MM.1S (cell line): ENCODE measurements at regions not wholly inside any gene's neighbourhood (a gene's known extent, or its start where the extent isn't known, plus 50 kb on each side); places are given as distances from the start of the nearest gene placed in this dataset.
"Not testable (repeated sequence)": the region's sequence is repeated elsewhere in the genome, so short reads cannot be mapped to it uniquely, and the experiment has no call there.

ENCODE experiments used
- DNase-seq: peaks from one replicate; pipeline ENCODE4 v3.0.0-alpha.2; 2015
- H2AFZ ChIP-seq: fragments of 300-600 bp; sonication (generic); 2 replicates; pipeline ENCODE4 v1.6.0; 2016; ENCODE audit warnings: antibody characterized with exemption, low read length
- H3F3A ChIP-seq: fragments of 300-600 bp; sonication (generic); 2 replicates; pipeline ENCODE4 v1.6.1; 2016; ENCODE audit warnings: mild to moderate bottlenecking, antibody characterized with exemption, low read length, moderate library complexity, mixed read lengths; ENCODE audit not compliant: insufficient read depth
- H3K27ac ChIP-seq: fragments of 300-600 bp; sonication (generic); 2 replicates; pipeline ENCODE4 v1.5.1; 2016; ENCODE audit warnings: mild to moderate bottlenecking, low read length
- H3K27me3 ChIP-seq: fragments of 300-600 bp; sonication (generic); replicated peaks from 2 replicates; pipeline ENCODE4 v1.6.0; 2016; ENCODE audit warnings: low read length; ENCODE audit not compliant: insufficient read depth
- H3K36me3 ChIP-seq: fragments of 300-600 bp; sonication (generic); replicated peaks from 2 replicates; pipeline ENCODE4 v1.6.1; 2016; ENCODE audit warnings: mild to moderate bottlenecking, low read length, mixed read lengths; ENCODE audit not compliant: insufficient read depth
- H3K4me1 ChIP-seq: fragments of 300-600 bp; sonication (generic); 2 replicates; pipeline ENCODE4 v1.6.1; 2016; ENCODE audit warnings: low read length, mixed read lengths
- H3K4me2 ChIP-seq: fragments of 300-600 bp; sonication (generic); 2 replicates; pipeline ENCODE4 v1.6.0; 2016; ENCODE audit warnings: low read depth, low read length
- H3K4me3 ChIP-seq: fragments of 300-600 bp; sonication (generic); 2 replicates; pipeline ENCODE4 v1.5.1; 2016; ENCODE audit warnings: low read length, mixed read lengths
- H3K79me2 ChIP-seq: fragments of 300-600 bp; sonication (generic); 2 replicates; pipeline ENCODE4 v1.6.1; 2016; ENCODE audit warnings: mixed run types, low read length, mixed read lengths
- H3K9ac ChIP-seq: fragments of 300-600 bp; sonication (generic); 2 replicates; pipeline ENCODE4 v1.6.1; 2016; ENCODE audit warnings: low read length, mixed read lengths
- H3K9me2 ChIP-seq: fragments of 300-600 bp; sonication (generic); replicated peaks from 2 replicates; pipeline ENCODE4 v1.6.1; 2016; ENCODE audit warnings: mild to moderate bottlenecking, low read length, mixed read lengths; ENCODE audit not compliant: insufficient read depth
- H3K9me3 ChIP-seq: fragments of 300-600 bp; sonication (generic); replicated peaks from 2 replicates; pipeline ENCODE4 v1.6.1; 2016; ENCODE audit warnings: mild to moderate bottlenecking, low read length, mixed read lengths; ENCODE audit not compliant: insufficient read depth
- H4K20me1 ChIP-seq: fragments of 300-600 bp; sonication (generic); 2 replicates; pipeline ENCODE4 v1.6.1; 2016; ENCODE audit warnings: mild to moderate bottlenecking, low read length, moderate library complexity, mixed read lengths; ENCODE audit not compliant: insufficient read depth
- EZH2 ChIP-seq: fragments of 300-600 bp; sonication (generic); optimal IDR thresholded peaks from 2 replicates; pipeline ENCODE3; 2017; ENCODE audit warnings: low read depth, mild to moderate bottlenecking, antibody characterized with exemption, low read length, mixed read lengths
- EZH2phosphoT487 ChIP-seq: fragments of 300-600 bp; sonication (generic); IDR thresholded peaks from 2 replicates; pipeline ENCODE4 v1.6.1; 2018; ENCODE audit warnings: antibody characterized with exemption, low read length
- TF ChIP-seq, protein P1 (sequence below): fragments of 300-600 bp; sonication (generic); IDR thresholded peaks from 2 replicates; pipeline ENCODE4 v1.5.1; 2016; ENCODE audit warnings: antibody characterized with exemption, low read length, mixed read lengths

DNA sequence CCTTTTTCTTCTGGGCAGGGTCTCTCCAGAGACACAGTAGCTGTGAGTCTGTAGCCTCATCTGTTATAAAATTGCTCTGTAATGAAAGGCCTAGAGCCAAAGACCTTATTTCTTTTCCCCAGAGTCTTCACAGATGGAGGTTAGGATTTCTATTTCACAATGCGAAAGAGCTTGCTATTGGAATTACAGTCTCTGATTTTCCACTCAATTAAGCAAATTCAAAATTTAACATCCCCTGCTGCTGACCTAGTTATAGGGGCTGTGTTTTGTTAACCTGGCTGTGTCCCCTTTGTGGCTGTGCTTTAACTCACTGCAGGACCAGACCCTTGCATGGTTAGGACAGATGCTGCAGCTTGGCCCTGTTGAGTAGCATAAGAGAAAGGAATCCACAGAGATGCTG, 190.3 kb upstream of the NMUR2 start:
- H4K20me1 ChIP-seq: no peaks in the 10 kb centered on the region
- H3K27ac ChIP-seq: no peak overlapping the region
- no peaks in the 10 kb centered on the region for H3K36me3 ChIP-seq
- H3K9ac ChIP-seq: no peak overlapping the region
- H2AFZ ChIP-seq: no peak overlapping the region
- H3K27me3 ChIP-seq: no peaks in the 10 kb centered on the region
- no peak overlapping the region for H3K4me2 ChIP-seq
- no peaks in the 10 kb centered on the region for H3K9me2 ChIP-seq
- no peaks in the 10 kb centered on the region for H3K9me3 ChIP-seq
- TF ChIP-seq, protein P1, sequence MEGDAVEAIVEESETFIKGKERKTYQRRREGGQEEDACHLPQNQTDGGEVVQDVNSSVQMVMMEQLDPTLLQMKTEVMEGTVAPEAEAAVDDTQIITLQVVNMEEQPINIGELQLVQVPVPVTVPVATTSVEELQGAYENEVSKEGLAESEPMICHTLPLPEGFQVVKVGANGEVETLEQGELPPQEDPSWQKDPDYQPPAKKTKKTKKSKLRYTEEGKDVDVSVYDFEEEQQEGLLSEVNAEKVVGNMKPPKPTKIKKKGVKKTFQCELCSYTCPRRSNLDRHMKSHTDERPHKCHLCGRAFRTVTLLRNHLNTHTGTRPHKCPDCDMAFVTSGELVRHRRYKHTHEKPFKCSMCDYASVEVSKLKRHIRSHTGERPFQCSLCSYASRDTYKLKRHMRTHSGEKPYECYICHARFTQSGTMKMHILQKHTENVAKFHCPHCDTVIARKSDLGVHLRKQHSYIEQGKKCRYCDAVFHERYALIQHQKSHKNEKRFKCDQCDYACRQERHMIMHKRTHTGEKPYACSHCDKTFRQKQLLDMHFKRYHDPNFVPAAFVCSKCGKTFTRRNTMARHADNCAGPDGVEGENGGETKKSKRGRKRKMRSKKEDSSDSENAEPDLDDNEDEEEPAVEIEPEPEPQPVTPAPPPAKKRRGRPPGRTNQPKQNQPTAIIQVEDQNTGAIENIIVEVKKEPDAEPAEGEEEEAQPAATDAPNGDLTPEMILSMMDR: no peak
- TF ChIP-seq EZH2: no peak
- TF ChIP-seq EZH2phosphoT487: no peak
- H3K4me3 ChIP-seq: no peak overlapping the region
- no peak for DNase-seq
- no peaks in the 10 kb centered on the region for H3K79me2 ChIP-seq
- H3K4me1 ChIP-seq: peaks cover under 1% of the 10 kb centered on the region; the same call in 1 of the 2 replicates
- no peaks in the 10 kb centered on the region for H3F3A ChIP-seq

- Histone ChIP-seq H2AFZ (no peak overlapping the region), H3K27ac (no peak overlapping the region), H3F3A (peaks cover 16% of the 10 kb centered on the region), H3K4me1 (peaks cover 34% of the 10 kb centered on the region), H3K9ac (no peak overlapping the region), H3K27me3 (no peaks in the 10 kb centered on the region), H3K9me2 (no peaks in the 10 kb centered on the region), H3K36me3 (no peaks in the 10 kb centered on the region), H3K4me3 (no peak overlapping the region), H3K79me2 (no peaks in the 10 kb centered on the region), H3K4me2 (no peak overlapping the region), H3K9me3 (no peaks in the 10 kb centered on the region), H4K20me1 (no peaks in the 10 kb centered on the region)
- no peak for DNase-seq
- TF ChIP-seq, protein P1: no peak
- TF ChIP-seq EZH2: no peak
- no peak for TF ChIP-seq EZH2phosphoT487
Measured at GRCh38 chr5:152599096-152599495, 194.0 kb upstream of the NMUR2 start.

- H3K27me3 ChIP-seq: no peaks in the 10 kb centered on the region
- peak overlapping the region; percentile 7 for H2AFZ ChIP-seq
- H4K20me1 ChIP-seq: no peaks in the 10 kb centered on the region
- TF ChIP-seq EZH2: no peak
- no peaks in the 10 kb centered on the region for H3K9me2 ChIP-seq
- H3K9ac ChIP-seq: peak overlapping the region; percentile 9; the same call in 1 of the 2 replicates
- peak overlapping the region; percentile 56 for H3K4me2 ChIP-seq
- H3K4me3 ChIP-seq: peak overlapping the region; percentile 8; the same call in 1 of the 2 replicates
- peaks cover 16% of the 10 kb centered on the region for H3F3A ChIP-seq
- no peaks in the 10 kb centered on the region for H3K79me2 ChIP-seq
- H3K4me1 ChIP-seq: peaks cover 34% of the 10 kb centered on the region
- peak overlapping the region; percentile 74 for H3K27ac ChIP-seq
- H3K36me3 ChIP-seq: no peaks in the 10 kb centered on the region
- H3K9me3 ChIP-seq: no peaks in the 10 kb centered on the region
- peak; percentile 91 for DNase-seq
Measured at GRCh38 chr5:152601806-152602732, 197.0 kb upstream of the NMUR2 start.

DNA sequence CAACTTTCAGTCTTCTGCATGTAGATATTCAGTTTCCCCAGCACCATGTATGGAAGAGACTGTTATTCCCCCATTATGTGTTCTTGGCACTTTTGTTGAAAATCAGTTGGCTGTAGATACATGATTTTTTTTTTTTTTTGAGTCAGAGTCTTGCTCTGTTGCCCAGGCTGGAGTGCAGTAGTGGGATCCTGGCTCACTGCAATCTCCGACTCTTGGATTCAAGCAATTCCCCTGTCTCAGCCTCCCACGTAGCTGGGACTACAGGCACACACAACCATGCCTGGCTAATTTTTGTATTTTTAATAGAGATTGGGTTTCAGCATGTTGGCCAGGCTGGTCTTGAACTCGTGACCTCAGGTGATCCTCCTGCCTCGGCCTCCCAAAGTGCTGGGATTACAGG, 201.0 kb upstream of the NMUR2 start:
- H3K79me2 ChIP-seq, H2AFZ ChIP-seq, H3K9ac ChIP-seq, H3K27ac ChIP-seq, H3K4me3 ChIP-seq, DNase-seq, H3K9me2 ChIP-seq, H3K27me3 ChIP-seq, H3K4me2 ChIP-seq, H3K36me3 ChIP-seq, H4K20me1 ChIP-seq, H3K9me3 ChIP-seq: not testable (repeated sequence)
- peaks cover 26% of the 10 kb centered on the region for H3K4me1 ChIP-seq
- peaks cover 16% of the 10 kb centered on the region for H3F3A ChIP-seq
